GM12878 (cell line): ENCODE measurements at regions not wholly inside any gene's neighbourhood (a gene's known extent, or its start where the extent isn't known, plus 50 kb on each side); places are given as distances from the start of the nearest gene placed in this dataset.

Experiments used
- ATAC-seq: fragments of 200-7000 bp; cut with Tn5 transposase; 3 replicates; pipeline ENCODE4 v1.9.1; 2020; ENCODE audit warnings: mild to moderate bottlenecking, moderate library complexity
- BruUV-seq: library from RNA; stranded (reverse); fragments of 400-500 nt; replicated peaks from 2 replicates; lab custom pipeline; 2021; lab: Mats Ljungman, UMichigan
- CTCF ChIA-PET: fragments of 300-600 bp; sonication (Branson Sonifier 250); formaldehyde crosslinking; extraction: SDS; loops from one replicate; lab custom pipeline; 2021; ENCODE audit warnings: inconsistent platforms; lab: Yijun Ruan, JAX
- POLR2A ChIA-PET: fragments of 350-600 bp; formaldehyde crosslinking; extraction: SDS; loops from one replicate; lab custom pipeline; 2021; ENCODE audit warnings: inconsistent platforms; lab: Charles Lee
- RAD21 ChIA-PET: fragments of 300-600 bp; sonication (Branson Sonifier 250); formaldehyde crosslinking; loops from one replicate; lab custom pipeline; 2023; ENCODE audit warnings: antibody characterized with exemption; ENCODE audit not compliant: unreplicated experiment; lab: Charles Lee
- SMC1A ChIA-PET: fragments of 300-600 bp; sonication (Branson Sonifier 250); formaldehyde crosslinking; loops from one replicate; lab custom pipeline; 2023; ENCODE audit not compliant: unreplicated experiment, uncharacterized antibody; lab: Charles Lee
- DNase-seq: peaks from one replicate; pipeline ENCODE4 v3.0.0-alpha.2; 2011; ENCODE audit warnings: low read depth, low spot score
- FAIRE-seq: peaks from 3 replicates; lab custom pipeline; 2011; peaks lifted over from hg19 to GRCh38; lab: Jason Lieb, UNC
- H2AFZ ChIP-seq: 2 replicates; pipeline ENCODE4 v1.6.0; 2011; ENCODE audit warnings: low read depth, low read length, control low read depth; ENCODE audit not compliant: control insufficient read depth
- H3K27ac ChIP-seq: 2 replicates; pipeline ENCODE4 v1.5.1; 2011; ENCODE audit warnings: control low read depth; ENCODE audit not compliant: control insufficient read depth, insufficient read depth
- H3K27me3 ChIP-seq, 2 experiments: replicated peaks in 1 of 2; 2 replicates each; pipeline versions ENCODE4 v1.6.0 to v1.6.1; 2011; ENCODE audit warnings: low read length in 1 of 2; ENCODE audit not compliant: control insufficient read depth in 2 of 2, insufficient read depth in 2 of 2
- H3K36me3 ChIP-seq, 2 experiments: 2 replicates each; pipeline ENCODE4 v1.5.1; 2011; ENCODE audit warnings: low read length in 1 of 2; ENCODE audit not compliant: control insufficient read depth in 2 of 2, insufficient read depth in 2 of 2
- H3K4me1 ChIP-seq: 2 replicates; pipeline ENCODE4 v1.6.1; 2011; ENCODE audit warnings: mild to moderate bottlenecking, low read length, moderate library complexity, mixed read lengths; ENCODE audit not compliant: control insufficient read depth, insufficient read depth
- H3K4me2 ChIP-seq: 2 replicates; pipeline ENCODE4 v1.6.0; 2011; ENCODE audit warnings: control low read depth; ENCODE audit not compliant: control insufficient read depth, insufficient read depth
- H3K4me3 ChIP-seq: fragments of 200-600 bp; sonication (generic); 2 replicates; pipeline ENCODE4 v1.5.1; 2016
- H3K79me2 ChIP-seq: 2 replicates; pipeline ENCODE4 v1.6.0; 2011; ENCODE audit warnings: low read length; ENCODE audit not compliant: control insufficient read depth, insufficient read depth
- H3K9ac ChIP-seq: 2 replicates; pipeline ENCODE4 v1.8.0; 2011; ENCODE audit warnings: low read length, control low read depth, mixed read lengths; ENCODE audit not compliant: control insufficient read depth, insufficient read depth
- H3K9me3 ChIP-seq: replicated peaks from 3 replicates; pipeline ENCODE4 v1.5.1; 2011; ENCODE audit warnings: mild to moderate bottlenecking, low read length; ENCODE audit not compliant: control insufficient read depth, insufficient read depth
- H4K20me1 ChIP-seq: 2 replicates; pipeline ENCODE4 v1.6.0; 2011; ENCODE audit not compliant: control insufficient read depth, insufficient read depth
- CTCF ChIP-seq, 3 experiments: IDR thresholded peaks in 2 of 3; conservative IDR thresholded peaks in 1 of 3; 2 replicates each; pipeline ENCODE4 v1.5.1; 2011; ENCODE audit warnings: low read depth in 3 of 3, low read length in 3 of 3, mild to moderate bottlenecking in 3 of 3, control low read depth in 2 of 3, moderate library complexity in 2 of 3, inconsistent platforms in 1 of 3, mixed read lengths in 1 of 3; ENCODE audit not compliant: control insufficient read depth in 2 of 3, insufficient read depth in 1 of 3; ENCODE audit errors: extremely low read depth in 1 of 3
- GATAD2B ChIP-seq: fragments of 450-650 bp; conservative IDR thresholded peaks from 2 replicates; pipeline ENCODE4 v1.6.1; 2017; ENCODE audit warnings: low read depth, mild to moderate bottlenecking, moderate library complexity
- HCFC1 ChIP-seq: fragments of 150-350 bp; IDR thresholded peaks from 2 replicates; pipeline ENCODE4 v1.6.1; 2014; ENCODE audit warnings: low read length
- HSF1 ChIP-seq: fragments of 150-350 bp; IDR thresholded peaks from 2 replicates; pipeline ENCODE4 v1.6.1; 2014; ENCODE audit warnings: mild to moderate bottlenecking, low read depth, low read length
- RCOR1 ChIP-seq: conservative IDR thresholded peaks from 2 replicates; pipeline ENCODE4 v1.6.1; 2012; ENCODE audit warnings: low read depth, low read length, improper control_type of control experiment
- TBL1XR1 ChIP-seq: IDR thresholded peaks from 2 replicates; pipeline ENCODE4 v1.6.1; 2012; ENCODE audit warnings: low read depth, low read length, improper control_type of control experiment
- ZBTB40 ChIP-seq: fragments of 450-650 bp; IDR thresholded peaks from 2 replicates; pipeline ENCODE4 v1.6.1; 2016; ENCODE audit warnings: mild to moderate bottlenecking, moderate library complexity, borderline replicate concordance
- ZNF217 ChIP-seq: fragments of 450-650 bp; IDR thresholded peaks from 2 replicates; pipeline ENCODE4 v1.6.1; 2017; ENCODE audit warnings: antibody characterized with exemption, mild to moderate bottlenecking
- ZNF687 ChIP-seq: fragments of 450-650 bp; IDR thresholded peaks from 2 replicates; pipeline ENCODE4 v1.6.1; 2017; ENCODE audit warnings: mild to moderate bottlenecking, moderate library complexity
- WGBS: methylation state at CpG from one replicate; pipeline ENCODE4 v1.1.6; 2016; ENCODE audit warnings: low lambda C conversion rate; ENCODE audit not compliant: insufficient replicate concordance, insufficient coverage; ENCODE audit errors: missing lambda C conversion rate; 5-methylcytosine and 5-hydroxymethylcytosine counted together
- in situ Hi-C: fragments of 300-500 bp; cut with MboI; formaldehyde crosslinking; loops from 9 replicates; pipeline ENCODE4 v1.14.3; 2018; ENCODE audit warnings: mixed read lengths
- intact Hi-C: fragments of 100-400 bp; cut with micrococcal nuclease; formaldehyde crosslinking; loops from one replicate; pipeline ENCODE4 v1.14.2; 2022; ENCODE audit not compliant: unreplicated experiment

GRCh38 chr15:69706353-69707097 is 253.9 kb downstream of the RPLP1 start:
- Histone ChIP-seq H3K9ac (no peak overlapping the region), H3K79me2 (no peaks in the 10 kb centered on the region), H4K20me1 (no peaks in the 10 kb centered on the region), H3K36me3 (no peaks in the 10 kb centered on the region), H3K4me1 (no peaks in the 10 kb centered on the region), H2AFZ (no peak overlapping the region), H3K27ac (no peak overlapping the region), H3K4me3 (no peak overlapping the region), H3K4me2 (no peak overlapping the region), H3K27me3 (no peaks in the 10 kb centered on the region), H3K9me3 (peaks cover 14% of the 10 kb centered on the region)
- ATAC-seq: no peak
- BruUV-seq: no TSS peak
- CTCF ChIA-PET: interaction anchor here (0.7 kb wide), 1 partner anchor 72 kb away, joined by 3 read pairs; no protein-coding TSS in a partner anchor
- in situ Hi-C loops (no loop called here), intact Hi-C loops (no loop called here)
- SMC1A ChIA-PET: interaction anchor here (0.6 kb wide), 1 partner anchor 210 kb away, joined by 3 read pairs; no protein-coding TSS in a partner anchor
- 31% methylated on average over 3 of the region's 3 CpGs for WGBS
- FAIRE-seq: no peak
- RAD21 ChIA-PET: no interaction called here
- POLR2A ChIA-PET: no interaction called here
- DNase-seq: no peak
- no peak for TF ChIP-seq HCFC1
- TF ChIP-seq ZNF217: no peak
- no peak for TF ChIP-seq HSF1
- no peak for TF ChIP-seq CTCF (IDR thresholded peaks at IDR 0.05 in 2 of 3, conservative IDR thresholded peaks at IDR 0.05 in 1 of 3; ENCODE audit: control insufficient read depth in 2 of 3, extremely low read depth in 1 of 3, insufficient read depth in 1 of 3, low read depth in 3 of 3, low read length in 3 of 3)
- no peak for TF ChIP-seq RCOR1
- no peak for TF ChIP-seq ZNF687
- no peak for TF ChIP-seq GATAD2B
- no peak for TF ChIP-seq TBL1XR1
- TF ChIP-seq ZBTB40: no peak
